Endothelial cell (in vitro differentiated cells): ENCODE measurements at regions not wholly inside any gene's neighbourhood (a gene's known extent, or its start where the extent isn't known, plus 50 kb on each side); places are given as distances from the start of the nearest gene placed in this dataset.
"Not testable (repeated sequence)": the region's sequence is repeated elsewhere in the genome, so short reads cannot be mapped to it uniquely, and the experiment has no call there.

ENCODE experiments used
- DNase-seq: peaks from one replicate; pipeline ENCODE4 v3.0.0; 2021; ENCODE audit warnings: low spot score
- H3K27ac Mint-ChIP-seq: one replicate; pipeline ENCODE4 v1.8.0; 2021; ENCODE audit warnings: mixed read lengths, inconsistent platforms; ENCODE audit not compliant: unreplicated experiment
- H3K27me3 Mint-ChIP-seq: one replicate; pipeline ENCODE4 v1.8.0; 2021; ENCODE audit warnings: mild to moderate bottlenecking, moderate library complexity, mixed read lengths, inconsistent platforms; ENCODE audit not compliant: unreplicated experiment
- H3K36me3 Mint-ChIP-seq: one replicate; pipeline ENCODE4 v1.8.0; 2021; ENCODE audit warnings: mild to moderate bottlenecking, low read depth, mixed read lengths, inconsistent platforms; ENCODE audit not compliant: unreplicated experiment
- H3K4me1 Mint-ChIP-seq: one replicate; pipeline ENCODE4 v1.8.0; 2021; ENCODE audit warnings: mild to moderate bottlenecking, mixed read lengths, inconsistent platforms; ENCODE audit not compliant: unreplicated experiment
- H3K4me3 Mint-ChIP-seq: one replicate; pipeline ENCODE4 v1.8.0; 2021; ENCODE audit warnings: mild to moderate bottlenecking, mixed read lengths, inconsistent platforms; ENCODE audit not compliant: unreplicated experiment
- H3K9me3 Mint-ChIP-seq: one replicate; pipeline ENCODE4 v1.8.0; 2021; ENCODE audit warnings: mixed read lengths, inconsistent platforms; ENCODE audit not compliant: unreplicated experiment
- TF ChIP-seq, protein P1 (sequence below): fragments of 200-600 bp; sonication (generic); IDR thresholded peaks from one replicate; pipeline ENCODE4 v1.5.0; 2021; ENCODE audit warnings: antibody characterized with exemption; ENCODE audit not compliant: unreplicated experiment

- Mint-ChIP-seq H3K27me3 (no peaks in the 10 kb centered on the region), H3K4me3 (no peak overlapping the region), H3K36me3 (no peaks in the 10 kb centered on the region), H3K27ac (no peak overlapping the region), H3K4me1 (peaks cover 17% of the 10 kb centered on the region), H3K9me3 (no peaks in the 10 kb centered on the region)
- TF ChIP-seq, protein P1, sequence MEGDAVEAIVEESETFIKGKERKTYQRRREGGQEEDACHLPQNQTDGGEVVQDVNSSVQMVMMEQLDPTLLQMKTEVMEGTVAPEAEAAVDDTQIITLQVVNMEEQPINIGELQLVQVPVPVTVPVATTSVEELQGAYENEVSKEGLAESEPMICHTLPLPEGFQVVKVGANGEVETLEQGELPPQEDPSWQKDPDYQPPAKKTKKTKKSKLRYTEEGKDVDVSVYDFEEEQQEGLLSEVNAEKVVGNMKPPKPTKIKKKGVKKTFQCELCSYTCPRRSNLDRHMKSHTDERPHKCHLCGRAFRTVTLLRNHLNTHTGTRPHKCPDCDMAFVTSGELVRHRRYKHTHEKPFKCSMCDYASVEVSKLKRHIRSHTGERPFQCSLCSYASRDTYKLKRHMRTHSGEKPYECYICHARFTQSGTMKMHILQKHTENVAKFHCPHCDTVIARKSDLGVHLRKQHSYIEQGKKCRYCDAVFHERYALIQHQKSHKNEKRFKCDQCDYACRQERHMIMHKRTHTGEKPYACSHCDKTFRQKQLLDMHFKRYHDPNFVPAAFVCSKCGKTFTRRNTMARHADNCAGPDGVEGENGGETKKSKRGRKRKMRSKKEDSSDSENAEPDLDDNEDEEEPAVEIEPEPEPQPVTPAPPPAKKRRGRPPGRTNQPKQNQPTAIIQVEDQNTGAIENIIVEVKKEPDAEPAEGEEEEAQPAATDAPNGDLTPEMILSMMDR = no peak
- DNase-seq = no peak
Measured at GRCh38 chr9:88835038-88835466, 156.2 kb upstream of the S1PR3 start.

GRCh38 chr9:88835772-88836171 lies 155.5 kb upstream of the S1PR3 start:
- H3K27me3 Mint-ChIP-seq = no peaks in the 10 kb centered on the region

GRCh38 chr9:88837731-88838130 lies 153.5 kb upstream of the S1PR3 start:
- no peak for DNase-seq
- H3K9me3 Mint-ChIP-seq = no peaks in the 10 kb centered on the region
- H3K4me3 Mint-ChIP-seq = no peak overlapping the region
- H3K27ac Mint-ChIP-seq = no peak overlapping the region
- H3K27me3 Mint-ChIP-seq = no peaks in the 10 kb centered on the region
- TF ChIP-seq, protein P1 = no peak
- no peaks in the 10 kb centered on the region for H3K36me3 Mint-ChIP-seq
- H3K4me1 Mint-ChIP-seq = peaks cover 10% of the 10 kb centered on the region

More at GRCh38 chr9:88835772-88836171, 155.5 kb upstream of the S1PR3 start:
- TF ChIP-seq, protein P1 = no peak
- no peak for DNase-seq
- Mint-ChIP-seq H3K36me3 (no peaks in the 10 kb centered on the region), H3K4me1 (peaks cover 17% of the 10 kb centered on the region), H3K27ac (no peak overlapping the region), H3K9me3 (no peaks in the 10 kb centered on the region), H3K4me3 (no peak overlapping the region)

DNA sequence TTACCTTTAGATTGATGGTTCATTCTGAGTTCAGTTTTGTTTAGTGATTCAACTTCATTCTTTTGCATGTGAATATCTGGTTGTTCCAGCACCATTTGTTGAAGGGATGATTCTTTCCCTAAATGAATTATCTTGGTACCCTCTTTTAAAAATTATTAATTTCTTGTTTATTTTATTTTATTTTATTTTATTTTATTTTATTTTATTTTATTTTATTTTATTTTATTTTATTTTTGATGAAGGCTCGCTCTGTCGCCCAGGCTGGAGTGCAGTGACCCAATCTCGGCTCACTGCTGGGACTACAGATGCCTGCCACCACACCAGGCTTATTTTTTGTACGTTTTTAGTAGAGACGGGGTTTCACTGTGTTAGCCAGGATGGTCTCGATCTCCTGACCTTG lies 141.4 kb upstream of the S1PR3 start:
- H3K4me1 Mint-ChIP-seq, DNase-seq, H3K36me3 Mint-ChIP-seq, H3K27ac Mint-ChIP-seq, H3K4me3 Mint-ChIP-seq, H3K9me3 Mint-ChIP-seq, H3K27me3 Mint-ChIP-seq: not testable (repeated sequence)

- no peak overlapping the region for H3K27ac Mint-ChIP-seq
- TF ChIP-seq, protein P1 = no peak
- H3K4me3 Mint-ChIP-seq = no peak overlapping the region
- peaks cover 5% of the 10 kb centered on the region for H3K4me1 Mint-ChIP-seq
- DNase-seq = no peak
- no peaks in the 10 kb centered on the region for H3K27me3 Mint-ChIP-seq
- no peaks in the 10 kb centered on the region for H3K9me3 Mint-ChIP-seq
- H3K36me3 Mint-ChIP-seq = peaks cover 4% of the 10 kb centered on the region
Measured at GRCh38 chr9:88852794-88853193, 138.5 kb upstream of the S1PR3 start.

DNA sequence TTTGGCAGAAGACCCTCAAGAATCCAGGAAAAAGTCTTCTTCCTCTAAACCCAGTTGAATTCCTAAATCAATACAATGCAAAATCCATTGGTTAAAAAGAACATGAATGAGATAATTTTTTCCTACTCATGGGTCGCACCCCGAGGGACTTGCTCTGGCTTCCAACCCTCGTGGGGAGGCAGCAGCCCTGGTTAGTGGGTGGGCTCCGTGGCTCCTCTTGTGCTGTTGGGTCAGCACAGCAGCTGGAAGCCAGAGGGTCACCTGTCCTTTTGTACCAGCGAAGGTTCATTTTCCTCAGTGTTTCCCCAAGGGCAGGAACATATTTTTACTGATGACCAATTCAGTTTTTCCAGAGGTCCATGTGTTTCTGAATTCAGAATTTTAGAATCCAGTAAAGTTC lies 120.6 kb upstream of the S1PR3 start:
- no peak for DNase-seq
- TF ChIP-seq, protein P1 = no peak
- Mint-ChIP-seq H3K9me3 (no peaks in the 10 kb centered on the region), H3K36me3 (no peaks in the 10 kb centered on the region), H3K27me3 (peaks cover 4% of the 10 kb centered on the region), H3K4me3 (no peak overlapping the region), H3K4me1 (peaks cover 2% of the 10 kb centered on the region), H3K27ac (no peak overlapping the region)
